ENCODE measurements at regions not wholly inside any gene's neighbourhood (a gene's known extent, or its start where the extent isn't known, plus 50 kb on each side); places are given as distances from the start of the nearest gene placed in this dataset.

DNA sequence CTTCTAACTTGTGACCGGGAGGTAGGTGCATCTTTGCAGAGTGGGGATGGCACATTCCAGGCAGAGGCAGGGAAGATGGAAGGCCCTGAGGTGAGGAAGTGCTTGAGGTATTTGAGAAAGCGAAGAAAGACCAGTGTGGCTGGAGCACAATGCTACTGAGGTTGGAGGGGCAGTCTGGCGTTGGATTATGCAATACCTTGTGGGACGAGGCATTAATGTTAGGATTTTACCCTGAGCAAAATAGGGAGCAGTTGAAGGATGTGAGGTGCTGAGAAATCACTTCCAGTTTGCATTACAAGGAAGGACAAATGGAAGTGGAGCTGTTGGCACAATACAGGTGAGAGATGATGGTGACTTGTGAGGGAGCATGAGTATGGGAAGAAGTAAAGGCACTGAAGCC lies 145.5 kb downstream of the KCNA5 start:
- Histone ChIP-seq H3K79me2 (ENCODE audit: insufficient read depth, low read length) (no peaks in the 10 kb centered on the region), H2AFZ (ENCODE audit: insufficient read depth, low read depth, low read length, poor library complexity, severe bottlenecking) (no peak overlapping the region), H4K20me1 (ENCODE audit: insufficient read depth, low read length) (no peaks in the 10 kb centered on the region), H3K9ac (ENCODE audit: insufficient read depth, low read length, poor library complexity, severe bottlenecking) (no peak overlapping the region), H3K4me2 (replicated peaks; ENCODE audit: extremely low read depth, low read length, poor library complexity, severe bottlenecking) (no peak overlapping the region), H3K36me3 (replicated peaks in 1 of 2; ENCODE audit: control insufficient read depth in 1 of 2, insufficient read depth in 2 of 2, low read length in 2 of 2) (no peaks in the 10 kb centered on the region), H3K4me3 (replicated peaks in 1 of 3; ENCODE audit: low read depth in 2 of 3, low read length in 3 of 3) (no peak overlapping the region), H3K4me1 (ENCODE audit: control insufficient read depth in 1 of 2, insufficient read depth in 2 of 2, low read length in 2 of 2) (no peaks in the 10 kb centered on the region), H3K27me3 (ENCODE audit: control insufficient read depth in 2 of 2, insufficient read depth in 2 of 2, low read length in 2 of 2) (no peaks in the 10 kb centered on the region), H3K27ac (ENCODE audit: low read depth in 1 of 2, low read length in 2 of 2) (no peak overlapping the region), H3K9me3 (replicated peaks in 1 of 2; ENCODE audit: control insufficient read depth in 1 of 2, insufficient read depth in 1 of 2, low read length in 2 of 2) (no peaks in the 10 kb centered on the region)
- no peak overlapping the region for H3K4me3 Mint-ChIP-seq
- intact Hi-C loops (cut with micrococcal nuclease): no loop called here
- H3K27me3 Mint-ChIP-seq (ENCODE audit: low read depth in 3 of 3): peaks cover 2 to 10% (median 2%) of the 10 kb centered on the region in 3 donors
- H3K36me3 Mint-ChIP-seq: no peaks in the 10 kb centered on the region
- no peak overlapping the region for H3K27ac Mint-ChIP-seq
- no peak for DNase-seq
- 73% methylated on average over 4 of the region's 4 CpGs for WGBS (ENCODE audit: insufficient coverage)
- H3K9me3 Mint-ChIP-seq: peaks cover 0 to 1% (median 0%) of the 10 kb centered on the region in 7 donors
- TF ChIP-seq, protein P1, sequence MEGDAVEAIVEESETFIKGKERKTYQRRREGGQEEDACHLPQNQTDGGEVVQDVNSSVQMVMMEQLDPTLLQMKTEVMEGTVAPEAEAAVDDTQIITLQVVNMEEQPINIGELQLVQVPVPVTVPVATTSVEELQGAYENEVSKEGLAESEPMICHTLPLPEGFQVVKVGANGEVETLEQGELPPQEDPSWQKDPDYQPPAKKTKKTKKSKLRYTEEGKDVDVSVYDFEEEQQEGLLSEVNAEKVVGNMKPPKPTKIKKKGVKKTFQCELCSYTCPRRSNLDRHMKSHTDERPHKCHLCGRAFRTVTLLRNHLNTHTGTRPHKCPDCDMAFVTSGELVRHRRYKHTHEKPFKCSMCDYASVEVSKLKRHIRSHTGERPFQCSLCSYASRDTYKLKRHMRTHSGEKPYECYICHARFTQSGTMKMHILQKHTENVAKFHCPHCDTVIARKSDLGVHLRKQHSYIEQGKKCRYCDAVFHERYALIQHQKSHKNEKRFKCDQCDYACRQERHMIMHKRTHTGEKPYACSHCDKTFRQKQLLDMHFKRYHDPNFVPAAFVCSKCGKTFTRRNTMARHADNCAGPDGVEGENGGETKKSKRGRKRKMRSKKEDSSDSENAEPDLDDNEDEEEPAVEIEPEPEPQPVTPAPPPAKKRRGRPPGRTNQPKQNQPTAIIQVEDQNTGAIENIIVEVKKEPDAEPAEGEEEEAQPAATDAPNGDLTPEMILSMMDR (IDR thresholded peaks at IDR 0.05): no peak
- no peaks in the 10 kb centered on the region for H3K4me1 Mint-ChIP-seq

GRCh38 chr12:5191803-5192538 lies 148.3 kb downstream of the KCNA5 start:
- no peaks in the 10 kb centered on the region for H4K20me1 ChIP-seq (ENCODE audit: insufficient read depth, low read length)
- Mint-ChIP-seq H3K4me1 (no peaks in the 10 kb centered on the region), H3K4me3 (no peak overlapping the region), H3K36me3 (no peaks in the 10 kb centered on the region), H3K9me3 (peaks cover 0 to 1% (median 0%) of the 10 kb centered on the region in 7 donors), H3K27ac (no peak overlapping the region), H3K27me3 (ENCODE audit: low read depth in 3 of 3) (peaks cover 2 to 10% (median 4%) of the 10 kb centered on the region in 3 donors)
- 93% methylated on average over 3 of the region's 6 CpGs for WGBS (ENCODE audit: insufficient coverage)
- no peaks in the 10 kb centered on the region for H3K79me2 ChIP-seq (ENCODE audit: insufficient read depth, low read length)
- H3K36me3 ChIP-seq (replicated peaks in 1 of 2; ENCODE audit: control insufficient read depth in 1 of 2, insufficient read depth in 2 of 2, low read length in 2 of 2): no peaks in the 10 kb centered on the region
- intact Hi-C loops (cut with micrococcal nuclease): no loop called here
- H3K4me3 ChIP-seq (replicated peaks in 1 of 3; ENCODE audit: low read depth in 2 of 3, low read length in 3 of 3): no peak overlapping the region
- H3K27ac ChIP-seq (ENCODE audit: low read depth in 1 of 2, low read length in 2 of 2): no peak overlapping the region
- DNase-seq: no peak
- H3K27me3 ChIP-seq (ENCODE audit: control insufficient read depth in 2 of 2, insufficient read depth in 2 of 2, low read length in 2 of 2): no peaks in the 10 kb centered on the region
- H3K9me3 ChIP-seq (replicated peaks in 1 of 2; ENCODE audit: control insufficient read depth in 1 of 2, insufficient read depth in 1 of 2, low read length in 2 of 2): no peaks in the 10 kb centered on the region
- no peak overlapping the region for H3K9ac ChIP-seq (ENCODE audit: insufficient read depth, low read length, poor library complexity, severe bottlenecking)
- H3K4me1 ChIP-seq (ENCODE audit: control insufficient read depth in 1 of 2, insufficient read depth in 2 of 2, low read length in 2 of 2): no peaks in the 10 kb centered on the region
- H3K4me2 ChIP-seq (replicated peaks; ENCODE audit: extremely low read depth, low read length, poor library complexity, severe bottlenecking): no peak overlapping the region
- TF ChIP-seq, protein P1 (IDR thresholded peaks at IDR 0.05): no peak
- no peak overlapping the region for H2AFZ ChIP-seq (ENCODE audit: insufficient read depth, low read depth, low read length, poor library complexity, severe bottlenecking)
